ENCODE measurements at regions not wholly inside any gene's neighbourhood (a gene's known extent, or its start where the extent isn't known, plus 50 kb on each side); places are given as distances from the start of the nearest gene placed in this dataset.

GRCh38 chr12:11980115-11980514, 90.6 kb upstream of the BCL2L14 start:
- Histone ChIP-seq H3K36me3 (ENCODE audit: control insufficient read depth, insufficient read depth, low read length) (no peaks in the 10 kb centered on the region), H3K27ac (ENCODE audit: low read length) (no peak overlapping the region), H3K27me3 (ENCODE audit: control insufficient read depth, insufficient read depth, low read length) (no peaks in the 10 kb centered on the region; the same call in 1 of the 2 replicates), H3K4me3 (ENCODE audit: low read depth in 2 of 2, low read length in 2 of 2) (no peak overlapping the region), H3K9me3 (ENCODE audit: control insufficient read depth, insufficient read depth, low read depth, low read length) (no peaks in the 10 kb centered on the region), H3K4me1 (ENCODE audit: control insufficient read depth, insufficient read depth, low read length) (no peaks in the 10 kb centered on the region)
- no peak for DNase-seq (ENCODE audit: low read depth, low spot score)
- CTCF ChIA-PET: no interaction called here
- no peak for TF ChIP-seq POLR2AphosphoS5 (IDR thresholded peaks at IDR 0.05; ENCODE audit: low read depth, low read length)
- TF ChIP-seq REST (IDR thresholded peaks at IDR 0.05; ENCODE audit: insufficient read depth in 1 of 2, low read depth in 2 of 2, low read length in 1 of 2): no peak
- no peak for TF ChIP-seq CTCF (IDR thresholded peaks at IDR 0.05)
- TF ChIP-seq SIN3A (IDR thresholded peaks at IDR 0.05; ENCODE audit: borderline replicate concordance, insufficient read depth, low read depth, low read length): no peak
- no peak for TF ChIP-seq TCF7L2 (IDR thresholded peaks at IDR 0.05; ENCODE audit: low read depth, low read length)
- in situ Hi-C loops (cut with HindIII; ENCODE audit: low pct_unique_long_range_greater_than_20kb, low sequenced_read_pairs) (no loop called here), intact Hi-C loops (cut with micrococcal nuclease; ENCODE audit: unreplicated experiment) (no loop called here)
- POLR2A ChIA-PET: no interaction called here
- no TSS peak for BruUV-seq (replicated peaks)
- ATAC-seq: no peak

GRCh38 chr12:11981121-11981733, 89.5 kb upstream of the BCL2L14 start:
- DNase-seq (ENCODE audit: low read depth, low spot score): no peak
- Histone ChIP-seq H3K36me3 (ENCODE audit: control insufficient read depth, insufficient read depth, low read length) (no peaks in the 10 kb centered on the region), H3K27ac (ENCODE audit: low read length) (no peak overlapping the region), H3K4me1 (ENCODE audit: control insufficient read depth, insufficient read depth, low read length) (no peaks in the 10 kb centered on the region), H3K4me3 (ENCODE audit: low read depth in 2 of 2, low read length in 2 of 2) (no peak overlapping the region), H3K27me3 (ENCODE audit: control insufficient read depth, insufficient read depth, low read length) (no peaks in the 10 kb centered on the region; the same call in 1 of the 2 replicates), H3K9me3 (ENCODE audit: control insufficient read depth, insufficient read depth, low read depth, low read length) (no peaks in the 10 kb centered on the region)
- ATAC-seq: no peak
- intact Hi-C loops (cut with micrococcal nuclease; ENCODE audit: unreplicated experiment): no loop called here
- BruUV-seq (replicated peaks): no TSS peak
- ChIA-PET POLR2A (no interaction called here), CTCF (no interaction called here)
- in situ Hi-C loops (cut with HindIII; ENCODE audit: low pct_unique_long_range_greater_than_20kb, low sequenced_read_pairs): no loop called here
- no peak for TF ChIP-seq CTCF (IDR thresholded peaks at IDR 0.05)

Measured in Panc1 (cell line).